ENCODE measurements at regions not wholly inside any gene's neighbourhood (a gene's known extent, or its start where the extent isn't known, plus 50 kb on each side); places are given as distances from the start of the nearest gene placed in this dataset.

DNA sequence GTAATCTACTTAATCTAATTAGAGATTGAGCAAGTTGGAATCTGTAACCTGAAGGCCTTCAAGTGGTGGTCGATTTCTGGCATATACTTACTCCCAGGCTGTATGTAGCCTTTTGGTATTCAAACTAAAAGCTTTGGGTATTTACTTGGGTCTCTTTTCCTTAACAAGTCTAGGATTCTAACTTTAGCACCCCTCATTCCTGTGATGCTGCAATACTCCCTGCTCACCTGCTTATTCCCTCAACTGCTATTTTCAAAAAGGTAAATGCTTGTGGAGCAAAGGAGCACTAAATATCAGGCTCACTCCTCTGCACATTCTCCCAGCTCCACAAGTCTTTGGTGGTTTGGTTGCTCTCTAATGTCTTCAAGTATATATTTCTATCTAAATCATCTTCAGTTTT lies 68.0 kb upstream of the CYYR1 start:
- no peak for DNase-seq

- DNase-seq: no peak
These were observed 64.2 kb upstream of the CYYR1 start for GRCh38 chr21:26637201-26637745.

DNA sequence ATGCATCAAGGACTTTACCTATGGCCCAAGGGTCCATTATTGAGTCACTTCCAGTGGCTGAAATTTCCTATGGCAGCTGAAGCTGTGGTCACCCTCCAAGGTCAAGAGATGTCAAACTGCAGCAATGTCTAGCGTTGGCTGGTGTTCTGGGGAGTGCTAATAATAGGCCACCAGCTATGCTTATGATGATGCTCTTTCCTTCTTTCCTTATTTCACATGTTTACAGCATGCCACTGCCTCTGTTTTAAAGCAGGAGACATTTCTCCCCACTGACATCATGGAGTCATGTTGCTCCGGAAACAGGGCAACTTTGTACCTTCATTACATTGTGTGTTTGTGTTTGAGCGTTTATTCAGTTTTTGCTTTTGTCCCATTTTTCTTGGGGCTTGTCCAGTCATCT lies 62.6 kb upstream of the CYYR1 start:
- no peak for DNase-seq

- DNase-seq: no peak
These were observed 59.6 kb upstream of the CYYR1 start for GRCh38 chr21:26632691-26633090.

DNA sequence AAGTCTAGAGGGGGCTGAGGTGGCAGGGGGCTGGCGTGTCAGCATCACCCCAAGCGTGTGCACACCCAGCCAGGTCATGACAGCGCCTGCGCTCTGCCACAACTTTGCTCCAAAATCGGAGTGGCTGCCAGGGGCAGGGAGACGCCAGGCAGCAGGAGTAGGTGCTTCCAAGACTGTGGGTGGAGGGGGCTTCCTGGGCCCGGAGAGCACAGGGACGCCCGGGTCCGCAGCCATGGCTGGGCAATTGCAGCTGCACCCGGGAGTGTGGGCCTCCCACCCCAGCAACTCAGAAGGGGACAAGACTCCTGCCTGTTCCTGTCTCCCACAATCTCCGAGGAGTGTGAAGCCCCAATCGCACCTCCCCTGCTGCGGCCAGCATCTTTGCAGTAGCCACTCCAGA lies 53.1 kb upstream of the CYYR1 start:
- no peak for DNase-seq

GRCh38 chr21:26624983-26625519 lies 52.0 kb upstream of the CYYR1 start:
- DNase-seq: no peak
